GM23248 (cell line): ENCODE measurements at regions not wholly inside any gene's neighbourhood (a gene's known extent, or its start where the extent isn't known, plus 50 kb on each side); places are given as distances from the start of the nearest gene placed in this dataset.

Experiments
- EZH2 ChIP-seq: fragments of 200-600 bp; sonication (generic); IDR thresholded peaks from 2 replicates; pipeline ENCODE4 v1.6.1; 2018; ENCODE audit warnings: antibody characterized with exemption, mild to moderate bottlenecking; ENCODE audit not compliant: insufficient read depth, poor library complexity, severe bottlenecking
- EZH2phosphoT487 ChIP-seq: fragments of 200-600 bp; sonication (generic); IDR thresholded peaks from 2 replicates; pipeline ENCODE4 v1.6.1; 2018; ENCODE audit warnings: antibody characterized with exemption, moderate library complexity, mild to moderate bottlenecking, low read depth; ENCODE audit not compliant: insufficient read depth

DNA sequence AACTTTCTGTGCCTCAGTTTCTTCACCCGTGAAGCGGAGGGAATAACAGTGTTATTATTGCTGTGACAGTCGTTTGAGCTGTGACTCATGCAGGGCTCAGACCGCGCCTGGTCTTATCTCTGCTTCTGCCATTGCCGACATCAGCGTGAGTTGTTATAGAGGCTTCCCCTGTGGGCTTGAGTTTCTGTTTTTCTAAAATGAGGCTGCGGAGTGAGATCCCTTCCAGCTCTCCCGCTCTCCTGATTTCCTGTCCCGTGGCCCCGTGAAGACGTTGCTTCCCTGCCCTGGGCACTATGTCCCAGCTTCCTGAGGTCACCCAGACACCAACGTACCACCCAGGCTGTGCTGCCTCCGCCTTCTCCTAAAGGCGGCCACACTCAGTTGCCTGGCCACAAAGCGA lies 278.5 kb downstream of the BMP7 start:
- TF ChIP-seq EZH2phosphoT487: no peak
- TF ChIP-seq EZH2: no peak
